ENCODE measurements at regions not wholly inside any gene's neighbourhood (a gene's known extent, or its start where the extent isn't known, plus 50 kb on each side); places are given as distances from the start of the nearest gene placed in this dataset.

GRCh38 chr1:170481000-170481399 lies 51.0 kb upstream of the GORAB start:
- Histone ChIP-seq H3K4me1 (ENCODE audit: control insufficient read depth in 2 of 3, insufficient read depth in 2 of 3, low read depth in 1 of 3, low read length in 3 of 3) (no peaks in the 10 kb centered on the region), H3K36me3 (ENCODE audit: control insufficient read depth in 2 of 3, insufficient read depth in 3 of 3, low read length in 3 of 3) (no peaks in the 10 kb centered on the region), H3K9ac (ENCODE audit: low read length in 3 of 3) (no peak overlapping the region), H3K27ac (ENCODE audit: low read depth in 2 of 2, low read length in 2 of 2) (no peak overlapping the region), H3K4me3 (ENCODE audit: low read length in 3 of 3) (no peak overlapping the region), H3K27me3 (ENCODE audit: control insufficient read depth, insufficient read depth, low read length) (no peaks in the 10 kb centered on the region), H3K9me3 (ENCODE audit: control insufficient read depth in 2 of 3, insufficient read depth in 1 of 3, low read length in 3 of 3) (no peaks in the 10 kb centered on the region)
- TF ChIP-seq CTCF (IDR thresholded peaks at IDR 0.05; ENCODE audit: borderline replicate concordance, extremely low read depth, insufficient read depth): no peak
- intact Hi-C loops (cut with DNase I): no loop called here
- DNase-seq: no peak
- FAIRE-seq: no peak

Data from kidney (tissue), 13 donors.